GM03348 (cell line): ENCODE measurements at regions not wholly inside any gene's neighbourhood (a gene's known extent, or its start where the extent isn't known, plus 50 kb on each side); places are given as distances from the start of the nearest gene placed in this dataset.

ENCODE experiments used
- DNase-seq: peaks from one replicate; pipeline ENCODE4 v3.0.0; 2012; ENCODE audit warnings: low spot score

DNA sequence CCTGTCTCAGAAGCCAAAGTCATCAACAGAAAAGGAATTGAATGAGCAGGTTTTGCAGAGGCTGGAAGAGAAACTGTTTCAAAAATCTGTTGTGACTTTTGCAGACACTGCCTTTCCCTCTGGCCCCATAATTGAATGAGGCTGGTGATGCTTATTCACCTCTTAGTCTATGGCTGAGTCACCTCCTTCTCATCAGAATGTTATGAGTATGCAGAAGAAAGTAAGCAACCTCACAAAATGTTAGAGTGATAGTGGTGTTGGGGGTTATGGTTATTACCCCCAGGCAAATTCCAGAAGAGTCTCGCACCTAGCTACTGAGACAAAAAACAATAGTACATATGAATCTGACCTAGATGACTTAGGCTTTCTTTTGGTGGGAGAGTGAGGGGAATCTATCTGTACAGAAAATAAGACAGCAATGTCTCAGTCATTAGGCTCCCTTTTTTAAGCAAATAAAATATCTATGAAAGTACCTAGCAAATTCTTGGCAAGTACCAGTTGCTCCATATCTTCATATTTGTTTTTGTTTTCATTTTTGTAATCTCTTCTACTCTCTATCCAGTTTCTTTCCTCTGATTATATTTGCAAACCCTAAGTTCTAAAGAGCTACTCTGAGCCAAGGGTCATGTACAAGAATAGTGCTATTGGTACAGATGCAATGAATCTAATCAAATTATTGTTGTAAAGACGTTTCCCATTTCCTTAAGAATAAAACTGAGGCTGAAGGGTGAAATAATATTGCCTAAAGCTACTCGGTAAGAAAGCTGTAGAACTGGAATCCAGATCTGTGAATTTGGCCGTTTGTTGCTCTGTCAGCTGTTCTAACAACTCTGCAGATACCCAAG lies 498.1 kb upstream of the TNC start:
- peak; percentile 77 for DNase-seq

- no peak for DNase-seq
Observed at GRCh38 chr9:115616666-115617239, 498.8 kb upstream of the TNC start.

DNA sequence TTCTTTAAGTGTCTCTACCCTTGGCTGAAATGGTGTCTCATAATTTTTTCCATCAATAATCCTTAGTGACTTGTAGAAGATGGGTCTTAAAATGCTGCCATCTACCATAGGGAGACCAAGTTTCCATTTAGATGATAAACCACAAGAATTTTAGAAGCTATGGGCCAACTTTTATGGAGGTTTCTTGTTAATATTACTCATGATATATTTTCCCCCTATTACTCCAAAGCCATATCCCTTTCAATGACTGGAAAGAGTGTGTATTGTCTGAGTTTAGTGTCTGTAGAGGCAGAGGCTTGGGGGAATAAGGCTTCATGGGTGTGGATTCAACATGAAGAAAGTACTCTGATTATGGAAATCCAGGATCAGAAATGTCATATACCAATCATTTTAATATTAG lies 507.3 kb upstream of the TNC start:
- DNase-seq, result no peak

- DNase-seq, result no peak
Observed at GRCh38 chr9:115625954-115626353, 508.0 kb upstream of the TNC start.

DNA sequence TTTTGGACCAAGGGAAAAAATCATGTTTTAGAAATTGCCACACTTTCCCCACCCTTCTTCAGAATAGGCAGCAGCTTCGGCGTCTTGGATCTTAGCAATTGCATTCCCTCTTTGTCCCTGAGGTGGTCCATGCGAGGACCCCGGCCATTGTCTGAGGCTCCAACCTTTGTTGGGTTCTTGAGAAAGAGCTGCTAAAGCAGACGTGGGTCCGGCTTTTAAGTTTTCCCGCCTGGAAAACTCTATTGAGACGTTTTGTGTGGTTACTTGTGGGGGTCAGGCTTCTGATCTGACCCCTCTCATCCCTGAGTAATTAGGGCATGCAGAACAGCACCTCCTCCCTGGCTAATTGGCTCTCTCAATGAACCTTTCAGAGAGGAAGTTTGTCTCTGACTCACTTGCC lies 509.6 kb upstream of the TNC start:
- no peak for DNase-seq

GRCh38 chr9:115628426-115628825 lies 510.5 kb upstream of the TNC start:
- no peak for DNase-seq

- no peak for DNase-seq
Observed at GRCh38 chr9:115629879-115630840, 512.2 kb upstream of the TNC start.

DNA sequence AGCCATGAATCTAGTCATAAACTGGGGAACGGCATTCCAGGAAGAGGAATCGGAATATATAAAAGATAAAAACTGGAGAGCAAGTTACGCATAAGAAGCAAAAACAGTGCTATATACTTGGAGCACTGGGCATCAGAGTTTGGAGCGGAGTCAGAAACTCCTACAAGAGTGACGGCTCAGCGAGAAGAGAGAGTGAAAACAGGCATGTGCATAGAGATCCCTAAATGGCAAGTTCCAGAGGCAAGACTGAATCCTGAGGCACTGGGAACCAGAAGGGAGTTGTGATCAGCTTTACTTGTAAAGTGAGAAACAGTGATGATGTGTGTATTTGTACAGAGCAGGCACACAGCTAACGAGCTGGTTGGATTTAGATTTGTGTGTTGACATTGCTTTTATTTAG lies 514.4 kb upstream of the TNC start:
- DNase-seq, result no peak

DNA sequence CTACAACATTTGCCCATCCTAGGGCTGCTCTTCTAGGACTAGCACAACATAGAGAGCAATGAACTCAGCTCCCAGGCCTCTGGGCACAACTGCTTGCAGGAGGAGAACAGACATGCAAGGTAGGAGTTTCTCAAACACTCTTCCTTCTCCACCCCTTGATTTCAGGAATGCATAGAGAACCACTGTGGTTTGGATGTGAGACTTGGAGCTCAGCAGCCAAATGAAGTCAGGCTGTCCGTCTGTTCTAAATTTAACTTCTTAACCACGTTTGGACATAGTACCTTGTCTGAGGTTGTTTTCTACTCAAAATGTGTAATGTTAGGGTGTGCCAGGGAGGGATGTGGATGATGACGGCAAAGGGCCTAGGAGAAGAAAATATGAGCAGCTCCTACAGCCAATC lies 515.1 kb upstream of the TNC start:
- DNase-seq, result peak; percentile 80

- DNase-seq, result no peak
Observed at GRCh38 chr9:115635680-115636383, 517.8 kb upstream of the PAPPA start.

- DNase-seq, result no peak
Observed at GRCh38 chr9:115636596-115636995, 517.0 kb upstream of the PAPPA start.

DNA sequence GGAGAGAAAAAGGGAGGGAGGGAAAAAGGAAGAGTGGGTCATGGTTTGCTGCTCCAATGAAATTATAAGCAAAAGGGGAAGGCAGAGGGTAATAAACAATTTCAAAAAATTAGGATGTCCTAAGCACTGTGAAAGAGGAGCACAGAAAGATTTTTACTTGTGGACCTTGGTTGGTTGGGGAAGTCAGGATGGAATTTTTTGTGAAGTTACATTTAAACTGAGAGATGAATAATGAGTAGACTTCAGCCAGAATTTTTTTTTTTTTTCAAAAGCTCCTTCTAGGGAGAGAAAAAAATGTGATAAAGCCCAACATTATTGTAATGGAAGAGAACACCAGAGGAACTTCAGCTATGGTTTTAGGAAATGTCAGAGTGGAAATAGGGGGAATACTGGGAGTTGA lies 515.9 kb upstream of the PAPPA start:
- no peak for DNase-seq

GRCh38 chr9:115640887-115641286 lies 512.7 kb upstream of the PAPPA start:
- peak; percentile 3 for DNase-seq

DNA sequence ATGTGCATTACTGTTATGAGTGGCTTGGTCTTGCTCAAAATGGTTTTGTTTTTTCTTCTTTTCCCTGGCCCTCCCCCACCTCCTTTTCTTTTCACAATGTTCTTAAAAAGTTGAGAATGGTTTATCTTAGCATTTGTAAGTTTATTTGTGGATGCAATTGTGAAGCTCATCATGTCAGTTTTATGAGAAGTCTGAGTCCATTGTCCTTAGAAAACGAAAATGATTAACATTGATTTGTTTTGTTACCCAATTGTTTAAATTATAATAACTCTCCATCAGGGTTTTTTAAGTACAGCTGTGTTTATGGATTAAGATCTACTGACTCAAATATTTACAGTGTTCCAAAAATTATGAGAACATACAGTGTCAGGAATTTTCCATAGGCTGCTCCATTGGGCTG lies 511.3 kb upstream of the PAPPA start:
- no peak for DNase-seq

DNA sequence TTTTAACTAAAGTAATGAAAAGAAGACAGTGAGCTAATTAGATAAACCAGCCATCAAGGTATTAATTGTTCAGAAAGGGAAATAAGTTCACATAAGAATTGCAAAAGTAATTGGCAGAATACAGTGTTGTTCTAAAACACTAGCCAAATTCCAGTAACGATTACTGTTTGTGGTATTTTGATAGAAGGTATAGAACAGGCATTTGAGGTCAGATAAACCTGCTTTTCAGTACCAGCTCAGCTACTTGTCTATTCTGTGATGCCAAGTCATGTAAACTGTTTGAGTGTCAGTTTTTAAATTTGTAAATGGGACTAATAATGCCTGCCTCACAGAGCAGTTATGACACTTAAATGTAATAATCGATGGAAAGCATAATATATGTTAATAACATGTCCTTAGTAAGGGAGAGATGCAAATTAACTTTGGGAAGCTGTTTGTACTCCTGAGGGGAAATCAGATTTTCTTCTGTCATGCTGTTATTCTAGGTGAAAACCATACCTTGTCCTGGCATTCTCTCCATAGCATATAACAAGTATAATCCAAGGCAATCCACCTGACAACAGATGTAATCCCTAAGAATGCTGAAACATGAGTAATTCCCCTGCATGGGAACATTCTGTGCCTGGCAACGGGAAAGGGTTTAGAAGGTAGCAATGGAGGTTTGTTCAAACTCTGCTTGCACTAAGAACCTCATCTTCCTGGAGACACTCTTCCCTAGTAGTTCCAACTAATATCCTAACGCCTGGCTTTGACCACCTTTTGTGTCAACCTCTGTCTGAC lies 509.5 kb upstream of the PAPPA start:
- no peak for DNase-seq

GRCh38 chr9:115649991-115650472 lies 503.6 kb upstream of the PAPPA start:
- DNase-seq, result peak; percentile 9

DNA sequence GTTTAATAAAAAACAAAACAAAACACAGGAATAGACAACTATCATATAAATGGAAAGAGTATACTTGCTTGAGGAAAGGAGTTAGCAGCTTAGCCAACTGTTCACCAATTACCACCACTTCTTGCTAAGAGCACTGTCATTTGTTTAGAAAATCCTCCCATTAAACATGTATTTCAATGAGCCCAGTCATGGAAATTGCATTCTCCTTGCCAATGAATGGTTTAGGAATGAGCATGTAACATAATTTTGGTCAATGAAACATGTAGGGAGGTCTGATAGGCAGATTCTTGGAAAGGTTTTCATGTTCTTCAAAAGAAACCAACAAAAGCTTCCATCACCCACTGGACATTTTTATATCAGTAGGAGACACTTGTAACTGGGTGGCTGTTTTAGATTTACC lies 502.8 kb upstream of the PAPPA start:
- DNase-seq, result peak; percentile 54

GRCh38 chr9:115651461-115651860 lies 502.1 kb upstream of the PAPPA start:
- DNase-seq, result peak; percentile 9

GRCh38 chr9:115653171-115653606 lies 500.4 kb upstream of the PAPPA start:
- DNase-seq, result no peak

DNA sequence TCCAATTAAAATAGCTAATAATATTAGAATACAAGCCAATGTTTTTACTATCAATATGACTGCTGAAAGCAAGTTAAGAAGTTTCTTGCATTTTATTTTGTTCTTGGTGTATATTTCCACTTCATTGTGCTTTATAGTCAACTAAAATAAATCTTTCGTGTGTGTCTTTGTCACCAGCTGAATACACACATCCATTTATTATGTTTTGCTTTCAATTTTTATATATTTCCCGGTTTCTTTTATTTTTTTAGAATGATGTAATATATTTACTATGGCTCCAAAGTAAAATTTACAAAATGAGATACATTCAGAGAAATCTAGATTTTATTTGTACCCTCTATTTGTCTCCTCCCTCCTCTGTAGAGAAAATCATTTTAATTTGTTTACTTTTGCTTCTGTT lies 495.9 kb upstream of the PAPPA start:
- DNase-seq, result no peak

- no peak for DNase-seq
Observed at GRCh38 chr9:115665519-115665918, 488.1 kb upstream of the PAPPA start.
